Endothelial cell of umbilical vein (primary cell): ENCODE measurements at regions not wholly inside any gene's neighbourhood (a gene's known extent, or its start where the extent isn't known, plus 50 kb on each side); places are given as distances from the start of the nearest gene placed in this dataset.

Experiments
- BruUV-seq: library from RNA; stranded (reverse); fragments of 400-500 nt; replicated peaks from 2 replicates; lab custom pipeline; 2021; lab: Mats Ljungman, UMichigan
- CTCF ChIA-PET: fragments of 300-600, 350-600 bp; sonication (Branson Sonifier 250); formaldehyde crosslinking; loops from one replicate; lab custom pipeline; 2021; ENCODE audit warnings: antibody characterized with exemption, inconsistent platforms; lab: Charles Lee
- POLR2A ChIA-PET: fragments of 300-600, 350-600 bp; sonication (Branson Sonifier 250); formaldehyde crosslinking; loops from one replicate; lab custom pipeline; 2021; ENCODE audit warnings: antibody characterized with exemption, inconsistent platforms; lab: Charles Lee
- DNase-seq: peaks from one replicate; pipeline ENCODE4 v3.0.0-alpha.2; 2011; ENCODE audit warnings: low read depth, low spot score
- FAIRE-seq: peaks from 2 replicates; lab custom pipeline; 2011; peaks lifted over from hg19 to GRCh38; lab: Jason Lieb, UNC
- H2AFZ ChIP-seq: 2 replicates; pipeline ENCODE4 v1.6.0; 2012; ENCODE audit warnings: low read depth, low read length, control low read depth, inconsistent platforms
- H3K27ac ChIP-seq: 2 replicates; pipeline ENCODE4 v1.5.1; 2011; ENCODE audit warnings: low read depth, mild to moderate bottlenecking, control low read depth, low read length, moderate library complexity; ENCODE audit not compliant: insufficient read depth
- H3K27me3 ChIP-seq, 2 experiments: 2 replicates each; pipeline versions ENCODE4 v1.6.0 to v1.6.1; 2011; ENCODE audit warnings: low read length in 2 of 2, mixed read lengths in 1 of 2; ENCODE audit not compliant: control insufficient read depth in 2 of 2, insufficient read depth in 2 of 2
- H3K36me3 ChIP-seq, 2 experiments: 2 replicates in 1 of 2; 3 replicates in 1 of 2; pipeline ENCODE4 v1.5.1; 2011; ENCODE audit warnings: low read length in 2 of 2, mild to moderate bottlenecking in 1 of 2, moderate library complexity in 1 of 2; ENCODE audit not compliant: control insufficient read depth in 2 of 2, insufficient read depth in 2 of 2; ENCODE audit errors: extremely low read depth in 1 of 2
- H3K4me1 ChIP-seq: 3 replicates; pipeline ENCODE4 v1.5.1; 2011; ENCODE audit warnings: mild to moderate bottlenecking, low read length; ENCODE audit not compliant: control insufficient read depth, insufficient read depth; ENCODE audit errors: extremely low read depth
- H3K4me2 ChIP-seq: 2 replicates; pipeline ENCODE4 v1.6.1; 2011; ENCODE audit warnings: low read length, control low read depth, mixed read lengths; ENCODE audit not compliant: insufficient read depth
- H3K4me3 ChIP-seq, 3 experiments: fragments of 200-600 bp in 1 of 3; sonication (generic), shearing (Covaris generic) in 1 of 3; replicated peaks in 1 of 3; 2 replicates each; pipeline ENCODE4 v1.5.1; 2011 to 2016; ENCODE audit warnings: control low read depth in 3 of 3, low read length in 3 of 3, mild to moderate bottlenecking in 2 of 3, inconsistent platforms in 1 of 3, low read depth in 1 of 3, moderate library complexity in 1 of 3; ENCODE audit not compliant: insufficient read depth in 1 of 3
- H3K79me2 ChIP-seq: 2 replicates; pipeline ENCODE4 v1.6.0; 2012; ENCODE audit warnings: low read length, inconsistent platforms; ENCODE audit not compliant: control insufficient read depth, insufficient read depth
- H3K9ac ChIP-seq: replicated peaks from 2 replicates; pipeline ENCODE3; 2011; ENCODE audit warnings: low read length, control low read depth; ENCODE audit not compliant: insufficient read depth; ENCODE audit errors: extremely low read depth
- H3K9me1 ChIP-seq: replicated peaks from 3 replicates; pipeline ENCODE4 v1.6.0; 2011; ENCODE audit warnings: mild to moderate bottlenecking, low read length; ENCODE audit not compliant: control insufficient read depth, insufficient read depth; ENCODE audit errors: extremely low read depth
- H3K9me3 ChIP-seq: replicated peaks from 2 replicates; pipeline ENCODE4 v1.5.1; 2012; ENCODE audit warnings: low read length, inconsistent platforms; ENCODE audit not compliant: control insufficient read depth, insufficient read depth
- H4K20me1 ChIP-seq: replicated peaks from 2 replicates; pipeline ENCODE3; 2011; ENCODE audit warnings: mild to moderate bottlenecking, low read length; ENCODE audit not compliant: control insufficient read depth, insufficient read depth; ENCODE audit errors: extremely low read depth
- EZH2 ChIP-seq: IDR thresholded peaks from 2 replicates; pipeline ENCODE4 v1.6.1; 2012; ENCODE audit warnings: borderline replicate concordance, low read depth, mild to moderate bottlenecking, moderate library complexity, low read length, inconsistent platforms; ENCODE audit not compliant: severe bottlenecking
- FOS ChIP-seq: IDR thresholded peaks from 2 replicates; pipeline ENCODE4 v1.6.1; 2011; ENCODE audit warnings: mild to moderate bottlenecking, low read length, moderate library complexity, borderline replicate concordance; ENCODE audit not compliant: insufficient read depth
- GATA2 ChIP-seq: IDR thresholded peaks from 2 replicates; pipeline ENCODE4 v1.7.0; 2011; ENCODE audit warnings: low read depth, mild to moderate bottlenecking, moderate library complexity, mixed read lengths, low read length; ENCODE audit not compliant: insufficient read length, insufficient read depth
- JUN ChIP-seq: IDR thresholded peaks from 2 replicates; pipeline ENCODE4 v1.6.1; 2011; ENCODE audit warnings: borderline replicate concordance, low read depth; ENCODE audit not compliant: insufficient read length, insufficient read depth
- MYC ChIP-seq: IDR thresholded peaks from one replicate; pipeline ENCODE4 v1.6.1; 2011; ENCODE audit warnings: mild to moderate bottlenecking, low read depth, low read length
- POLR2A ChIP-seq: IDR thresholded peaks from 2 replicates; pipeline ENCODE4 v1.6.1; 2012; ENCODE audit warnings: low read depth, mild to moderate bottlenecking, control low read depth, low read length
- POLR2AphosphoS5 ChIP-seq: IDR thresholded peaks from 2 replicates; pipeline ENCODE4 v1.6.1; 2012; ENCODE audit warnings: low read depth, mild to moderate bottlenecking, control low read depth, low read length, moderate library complexity; ENCODE audit not compliant: insufficient read depth
- dilution Hi-C: fragments of 300-500 bp; cut with MboI; formaldehyde crosslinking; loops from one replicate; pipeline ENCODE4 v1.15.0; 2019; ENCODE audit warnings: low sequenced_read_pairs; ENCODE audit not compliant: extremely low pct_ligation_motif_present
- intact Hi-C: fragments of 100-400 bp; cut with micrococcal nuclease; formaldehyde crosslinking; loops from one replicate; pipeline ENCODE4 v1.10.0; 2022
- TF ChIP-seq, protein P1 (sequence below): IDR thresholded peaks from 2 replicates; pipeline ENCODE4 v1.6.1; 2011; ENCODE audit not compliant: insufficient read depth, insufficient read length
- TF ChIP-seq, protein P2 (sequence below), 2 donors: IDR thresholded peaks; 1 replicate in 1 of 2; 2 replicates in 1 of 2; pipeline ENCODE4 v1.5.1; 2011; ENCODE audit warnings: low read length in 2 of 2, mild to moderate bottlenecking in 2 of 2, moderate library complexity in 2 of 2, control low read depth in 1 of 2, inconsistent platforms in 1 of 2, low read depth in 1 of 2; ENCODE audit not compliant: insufficient read depth in 1 of 2; ENCODE audit errors: extremely low read depth in 1 of 2

DNA sequence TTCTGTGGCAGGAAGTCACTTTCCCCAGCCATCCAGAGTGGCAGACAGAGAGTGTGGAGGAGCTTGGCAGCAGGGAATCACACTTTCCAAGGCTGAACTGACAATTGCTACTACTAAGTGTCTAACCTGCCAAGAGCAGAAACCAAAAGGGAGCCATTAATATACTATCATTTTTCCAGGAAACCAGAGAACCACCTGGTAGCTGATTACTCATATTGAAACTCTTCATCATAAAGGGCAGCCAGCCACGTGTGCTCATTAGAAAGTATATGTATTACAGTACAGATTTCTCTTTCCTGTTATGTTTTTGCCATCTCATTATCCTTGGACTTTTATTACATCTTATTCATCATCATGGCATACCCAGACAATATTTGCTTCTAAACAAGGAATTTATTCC lies 374.9 kb downstream of the GXYLT1 start:
- no peaks in the 10 kb centered on the region for H3K27me3 ChIP-seq
- no TSS peak for BruUV-seq
- no peak overlapping the region for H3K9ac ChIP-seq
- DNase-seq: no peak
- POLR2A ChIA-PET: no interaction called here
- H3K4me1 ChIP-seq: no peaks in the 10 kb centered on the region
- H3K4me3 ChIP-seq: no peak overlapping the region
- CTCF ChIA-PET: no interaction called here
- dilution Hi-C loops: no loop called here
- no peak overlapping the region for H3K27ac ChIP-seq
- no peaks in the 10 kb centered on the region for H4K20me1 ChIP-seq
- H2AFZ ChIP-seq: no peak overlapping the region
- intact Hi-C loops: no loop called here
- TF ChIP-seq, protein P1, sequence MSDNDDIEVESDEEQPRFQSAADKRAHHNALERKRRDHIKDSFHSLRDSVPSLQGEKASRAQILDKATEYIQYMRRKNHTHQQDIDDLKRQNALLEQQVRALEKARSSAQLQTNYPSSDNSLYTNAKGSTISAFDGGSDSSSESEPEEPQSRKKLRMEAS: no peak
- TF ChIP-seq MYC (no peak), GATA2 (no peak), POLR2A (no peak), EZH2 (no peak), POLR2AphosphoS5 (no peak), JUN (no peak), FOS (no peak)
- TF ChIP-seq, protein P2, sequence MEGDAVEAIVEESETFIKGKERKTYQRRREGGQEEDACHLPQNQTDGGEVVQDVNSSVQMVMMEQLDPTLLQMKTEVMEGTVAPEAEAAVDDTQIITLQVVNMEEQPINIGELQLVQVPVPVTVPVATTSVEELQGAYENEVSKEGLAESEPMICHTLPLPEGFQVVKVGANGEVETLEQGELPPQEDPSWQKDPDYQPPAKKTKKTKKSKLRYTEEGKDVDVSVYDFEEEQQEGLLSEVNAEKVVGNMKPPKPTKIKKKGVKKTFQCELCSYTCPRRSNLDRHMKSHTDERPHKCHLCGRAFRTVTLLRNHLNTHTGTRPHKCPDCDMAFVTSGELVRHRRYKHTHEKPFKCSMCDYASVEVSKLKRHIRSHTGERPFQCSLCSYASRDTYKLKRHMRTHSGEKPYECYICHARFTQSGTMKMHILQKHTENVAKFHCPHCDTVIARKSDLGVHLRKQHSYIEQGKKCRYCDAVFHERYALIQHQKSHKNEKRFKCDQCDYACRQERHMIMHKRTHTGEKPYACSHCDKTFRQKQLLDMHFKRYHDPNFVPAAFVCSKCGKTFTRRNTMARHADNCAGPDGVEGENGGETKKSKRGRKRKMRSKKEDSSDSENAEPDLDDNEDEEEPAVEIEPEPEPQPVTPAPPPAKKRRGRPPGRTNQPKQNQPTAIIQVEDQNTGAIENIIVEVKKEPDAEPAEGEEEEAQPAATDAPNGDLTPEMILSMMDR (IDR thresholded peaks at IDR 0.05; ENCODE audit: extremely low read depth in 1 of 2, insufficient read depth in 1 of 2, low read depth in 1 of 2, low read length in 2 of 2): no peak
- H3K9me3 ChIP-seq: no peaks in the 10 kb centered on the region
- H3K79me2 ChIP-seq: no peaks in the 10 kb centered on the region
- no peak overlapping the region for H3K4me2 ChIP-seq
- no peaks in the 10 kb centered on the region for H3K9me1 ChIP-seq
- no peaks in the 10 kb centered on the region for H3K36me3 ChIP-seq
- no peak for FAIRE-seq
